SU-DHL-6 (cell line): ENCODE measurements at regions not wholly inside any gene's neighbourhood (a gene's known extent, or its start where the extent isn't known, plus 50 kb on each side); places are given as distances from the start of the nearest gene placed in this dataset.

Experiments used
- H2AFZ ChIP-seq: fragments of 200-600 bp; sonication (generic); 2 replicates; pipeline ENCODE4 v1.6.1; 2014; ENCODE audit warnings: low read depth, mild to moderate bottlenecking, moderate library complexity, mixed read lengths, antibody characterized with exemption, low read length; ENCODE audit not compliant: severe bottlenecking
- H3F3A ChIP-seq: fragments of 200-600 bp; shearing (Covaris generic); 2 replicates; pipeline ENCODE4 v1.6.0; 2016; ENCODE audit warnings: antibody characterized with exemption, mild to moderate bottlenecking; ENCODE audit not compliant: insufficient read depth
- H3K27ac ChIP-seq: fragments of 200-600 bp; sonication (generic); 2 replicates; pipeline ENCODE4 v1.5.1; 2016; ENCODE audit warnings: low read depth, mild to moderate bottlenecking, low read length, moderate library complexity, mixed read lengths
- H3K27me3 ChIP-seq: fragments of 200-600 bp; sonication (generic), shearing (Covaris generic); 2 replicates; pipeline ENCODE4 v1.6.0; 2014; ENCODE audit warnings: mild to moderate bottlenecking, low read length
- H3K36me3 ChIP-seq: fragments of 200-600 bp; sonication (generic); 2 replicates; pipeline ENCODE4 v1.6.1; 2014; ENCODE audit warnings: mild to moderate bottlenecking, low read length, mixed read lengths
- H3K4me2 ChIP-seq: fragments of 300-600, 200-600 bp; shearing (Covaris generic), sonication (generic); 2 replicates; pipeline ENCODE4 v1.6.0; 2014; ENCODE audit warnings: low read length, low read depth, mild to moderate bottlenecking; ENCODE audit not compliant: poor library complexity, severe bottlenecking
- H3K4me3 ChIP-seq: fragments of 200-600 bp; sonication (generic); 2 replicates; pipeline ENCODE4 v1.5.1; 2014; ENCODE audit warnings: antibody characterized with exemption, low read length, mild to moderate bottlenecking, mixed read lengths; ENCODE audit not compliant: insufficient read depth, poor library complexity, severe bottlenecking
- H3K79me2 ChIP-seq: fragments of 200-600 bp; sonication (generic); 2 replicates; pipeline ENCODE4 v1.6.1; 2014; ENCODE audit warnings: mild to moderate bottlenecking, low read length, moderate library complexity; ENCODE audit not compliant: insufficient read depth
- H3K9ac ChIP-seq: fragments of 200-600 bp; sonication (generic); 2 replicates; pipeline ENCODE4 v1.7.0; 2014; ENCODE audit warnings: mild to moderate bottlenecking, low read length
- H3K9me2 ChIP-seq: fragments of 200-600 bp; sonication (generic); replicated peaks from 2 replicates; pipeline ENCODE4 v1.6.1; 2014; ENCODE audit warnings: low read length; ENCODE audit not compliant: insufficient read depth
- H3K9me3 ChIP-seq: fragments of 200-600 bp; sonication (generic); 2 replicates; pipeline ENCODE4 v1.6.1; 2014; ENCODE audit warnings: low read length, mixed read lengths; ENCODE audit not compliant: insufficient read depth
- H4K20me1 ChIP-seq: fragments of 200-600 bp; sonication (generic); 2 replicates; pipeline ENCODE4 v1.6.1; 2014; ENCODE audit warnings: low read depth, mild to moderate bottlenecking, antibody characterized with exemption, low read length, moderate library complexity, mixed read lengths
- CTCF ChIP-seq: fragments of 200-600 bp; sonication (generic); IDR thresholded peaks from one replicate; pipeline ENCODE4 v1.5.1; 2017; ENCODE audit warnings: antibody characterized with exemption, mild to moderate bottlenecking, low read length, moderate library complexity; ENCODE audit not compliant: insufficient read depth, poor library complexity, severe bottlenecking
- EZH2phosphoT487 ChIP-seq: fragments of 200-600 bp; sonication (generic), shearing (Covaris generic); conservative IDR thresholded peaks from 2 replicates; pipeline ENCODE4 v1.6.1; 2018; ENCODE audit warnings: mild to moderate bottlenecking, antibody characterized with exemption, low read length, moderate library complexity, mixed read lengths

DNA sequence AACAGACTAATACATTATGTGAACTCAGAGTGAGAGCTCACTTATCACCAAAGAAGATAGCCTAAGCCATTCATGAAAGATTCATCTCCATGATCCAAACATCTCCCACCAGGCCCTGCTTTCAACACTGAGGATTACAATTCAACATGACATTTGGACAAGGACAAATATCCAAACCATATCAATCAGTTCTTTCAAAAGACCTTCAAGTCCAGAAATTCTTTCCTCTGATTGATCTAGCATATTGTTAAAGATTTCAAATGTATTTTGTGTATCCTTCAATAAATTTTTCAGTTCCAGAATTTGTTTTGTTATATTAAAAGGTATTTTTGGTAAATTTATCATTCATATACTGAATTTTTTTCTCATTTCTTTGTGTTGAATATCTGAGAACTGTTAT lies 1055.8 kb downstream of the SLC6A15 start:
- Histone ChIP-seq H3K36me3 (no peaks in the 10 kb centered on the region), H3K79me2 (no peaks in the 10 kb centered on the region), H3K9me2 (no peaks in the 10 kb centered on the region), H3K9ac (no peak overlapping the region), H3K27ac (no peak overlapping the region), H3K4me2 (no peak overlapping the region), H2AFZ (peak overlapping the region; percentile 19), H3F3A (no peaks in the 10 kb centered on the region), H3K4me3 (no peak overlapping the region), H3K9me3 (peaks cover 4% of the 10 kb centered on the region; the same call in 1 of the 2 replicates), H3K27me3 (no peaks in the 10 kb centered on the region), H4K20me1 (no peaks in the 10 kb centered on the region)
- TF ChIP-seq CTCF (no peak), EZH2phosphoT487 (no peak)

GRCh38 chr12:83850531-83850930 lies 1062.1 kb downstream of the SLC6A15 start:
- H3K27ac ChIP-seq: no peak overlapping the region
- no peaks in the 10 kb centered on the region for H3K27me3 ChIP-seq
- H3F3A ChIP-seq: no peaks in the 10 kb centered on the region
- TF ChIP-seq EZH2phosphoT487 (no peak), CTCF (no peak)
- H3K36me3 ChIP-seq: no peaks in the 10 kb centered on the region
- no peak overlapping the region for H3K9ac ChIP-seq
- no peak overlapping the region for H3K4me2 ChIP-seq
- H3K9me3 ChIP-seq: no peaks in the 10 kb centered on the region
- no peaks in the 10 kb centered on the region for H4K20me1 ChIP-seq
- no peak overlapping the region for H3K4me3 ChIP-seq
- no peaks in the 10 kb centered on the region for H3K9me2 ChIP-seq
- H2AFZ ChIP-seq: no peak overlapping the region
- no peaks in the 10 kb centered on the region for H3K79me2 ChIP-seq

GRCh38 chr12:83848702-83849101 lies 1063.9 kb downstream of the SLC6A15 start:
- Histone ChIP-seq H3K9me3 (no peaks in the 10 kb centered on the region), H3K9me2 (no peaks in the 10 kb centered on the region), H3K27me3 (no peaks in the 10 kb centered on the region), H4K20me1 (no peaks in the 10 kb centered on the region), H3K4me2 (no peak overlapping the region), H3F3A (no peaks in the 10 kb centered on the region), H3K9ac (no peak overlapping the region), H3K27ac (no peak overlapping the region), H3K79me2 (no peaks in the 10 kb centered on the region), H3K4me3 (no peak overlapping the region), H3K36me3 (no peaks in the 10 kb centered on the region), H2AFZ (no peak overlapping the region)
- TF ChIP-seq EZH2phosphoT487: no peak

GRCh38 chr12:83843541-83843940 lies 1069.1 kb downstream of the SLC6A15 start:
- H2AFZ ChIP-seq: no peak overlapping the region

More at GRCh38 chr12:83843541-83843940, 1069.1 kb downstream of the SLC6A15 start:
- Histone ChIP-seq H3K4me3 (no peak overlapping the region), H3K9me2 (no peaks in the 10 kb centered on the region), H3K36me3 (no peaks in the 10 kb centered on the region), H4K20me1 (no peaks in the 10 kb centered on the region), H3K4me2 (no peak overlapping the region), H3K27ac (no peak overlapping the region), H3K9ac (no peak overlapping the region), H3F3A (no peaks in the 10 kb centered on the region), H3K9me3 (no peaks in the 10 kb centered on the region), H3K27me3 (no peaks in the 10 kb centered on the region), H3K79me2 (no peaks in the 10 kb centered on the region)
- TF ChIP-seq EZH2phosphoT487 (no peak), CTCF (no peak)
